ENCODE measurements at regions not wholly inside any gene's neighbourhood (a gene's known extent, or its start where the extent isn't known, plus 50 kb on each side); places are given as distances from the start of the nearest gene placed in this dataset.
A peak's percentile ranks its signal among the peaks of the same experiment; 100 is the strongest.

DNA sequence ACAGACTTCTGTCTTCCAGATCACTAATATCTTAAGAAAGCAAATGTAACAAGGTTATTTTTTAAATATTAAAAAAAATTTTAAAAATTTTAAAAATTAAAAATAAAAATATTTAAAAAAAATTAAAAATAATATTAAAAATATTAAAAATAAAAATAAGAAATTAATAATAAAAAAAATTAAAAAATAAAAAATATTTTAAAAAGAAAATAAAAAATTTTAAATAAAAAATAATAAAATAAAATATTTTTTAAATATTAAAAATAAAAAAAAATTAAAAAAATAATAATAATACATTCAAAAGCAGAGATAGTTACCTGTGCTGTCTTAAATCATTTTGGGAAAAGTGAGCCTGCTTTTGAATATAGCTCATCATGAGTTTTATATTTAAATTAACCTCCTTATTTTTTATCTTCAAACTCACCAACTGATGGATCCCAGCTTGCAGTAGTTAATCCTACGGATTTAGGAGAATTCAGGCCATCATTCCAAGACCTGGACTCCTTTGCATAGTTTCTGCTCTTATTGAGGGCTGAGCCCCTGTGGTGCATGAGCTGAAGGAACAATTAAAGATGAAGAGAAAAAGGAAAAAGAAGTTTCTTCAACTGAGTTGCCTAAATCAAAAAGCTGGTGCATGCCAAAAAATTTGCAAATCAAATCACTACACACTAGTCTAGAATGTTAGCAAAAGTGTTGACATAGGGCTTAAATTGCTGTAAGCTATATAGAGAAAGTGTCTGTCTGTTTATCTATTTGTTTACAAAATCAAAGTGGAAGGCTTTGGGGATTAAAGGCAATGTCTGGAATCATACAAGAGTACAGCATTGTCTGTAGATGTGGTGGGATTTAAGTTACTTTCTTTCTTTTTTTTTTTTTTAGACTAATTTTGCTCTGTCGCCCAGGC lies 50.5 kb upstream of the ZNF438 start:
- DNase-seq (ENCODE audit: low read depth) = no peak

DNA sequence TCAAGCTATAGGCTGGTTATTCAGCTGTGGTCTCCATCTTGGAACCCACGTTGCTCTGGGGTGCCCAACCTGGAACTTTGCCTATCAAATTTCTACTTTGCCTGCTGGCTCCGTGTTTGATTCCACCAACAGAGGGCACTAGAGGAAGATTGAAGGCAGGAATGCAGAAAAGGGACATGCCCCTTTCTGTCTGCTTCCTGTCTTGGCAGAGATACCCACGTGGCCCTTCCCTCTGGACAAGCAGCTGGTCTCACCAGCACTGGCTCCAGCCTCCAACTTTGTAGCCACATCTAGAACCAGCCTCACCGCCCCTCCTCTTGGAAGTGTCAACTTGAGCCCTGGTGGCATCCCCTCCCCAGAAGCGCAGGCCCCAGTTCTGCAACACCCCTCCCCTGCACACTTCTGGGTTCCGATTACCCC lies 52.1 kb upstream of the ZNF438 start:
- peak; percentile 79 for DNase-seq (ENCODE audit: low read depth)

DNA sequence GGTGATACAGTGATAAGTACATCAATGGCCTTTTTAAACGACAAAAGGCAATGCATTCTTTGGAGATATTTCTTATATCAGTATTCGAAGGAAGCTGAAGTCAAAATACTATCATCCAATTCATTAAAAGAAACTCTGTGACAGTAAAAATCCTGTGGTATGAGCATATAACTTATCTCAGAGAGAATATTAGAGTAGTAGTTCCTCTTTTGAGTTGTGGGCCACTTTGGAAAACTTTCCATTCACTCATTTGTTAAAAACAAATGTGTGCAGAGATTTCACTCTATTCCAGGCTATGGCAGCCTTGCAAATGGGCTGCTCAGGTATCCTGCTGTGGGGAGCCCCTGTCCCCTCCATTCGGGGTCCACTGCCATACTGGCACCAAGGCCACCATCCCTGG lies 55.3 kb upstream of the ZNF438 start:
- no peak for DNase-seq (ENCODE audit: low read depth)

DNA sequence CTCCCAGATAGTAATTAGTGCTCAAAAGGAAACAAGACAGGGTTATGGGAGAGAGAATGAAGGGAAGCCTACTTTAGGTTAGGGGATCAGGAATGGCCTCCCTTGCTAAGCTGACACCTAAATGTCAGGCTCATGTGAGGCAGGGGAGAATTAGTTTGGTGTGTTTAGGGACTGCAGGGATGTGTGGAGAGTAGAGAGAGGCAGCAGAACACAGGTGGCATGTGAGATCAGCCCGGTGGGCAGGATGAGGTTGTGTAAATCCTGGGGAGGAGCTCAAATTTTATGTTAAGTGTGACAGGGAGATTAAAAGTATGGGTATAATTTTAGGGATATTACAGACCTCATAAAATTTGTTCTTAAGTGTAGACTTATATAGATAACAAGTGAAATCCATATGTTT lies 56.2 kb upstream of the ZNF438 start:
- no peak for DNase-seq (ENCODE audit: low read depth)

DNA sequence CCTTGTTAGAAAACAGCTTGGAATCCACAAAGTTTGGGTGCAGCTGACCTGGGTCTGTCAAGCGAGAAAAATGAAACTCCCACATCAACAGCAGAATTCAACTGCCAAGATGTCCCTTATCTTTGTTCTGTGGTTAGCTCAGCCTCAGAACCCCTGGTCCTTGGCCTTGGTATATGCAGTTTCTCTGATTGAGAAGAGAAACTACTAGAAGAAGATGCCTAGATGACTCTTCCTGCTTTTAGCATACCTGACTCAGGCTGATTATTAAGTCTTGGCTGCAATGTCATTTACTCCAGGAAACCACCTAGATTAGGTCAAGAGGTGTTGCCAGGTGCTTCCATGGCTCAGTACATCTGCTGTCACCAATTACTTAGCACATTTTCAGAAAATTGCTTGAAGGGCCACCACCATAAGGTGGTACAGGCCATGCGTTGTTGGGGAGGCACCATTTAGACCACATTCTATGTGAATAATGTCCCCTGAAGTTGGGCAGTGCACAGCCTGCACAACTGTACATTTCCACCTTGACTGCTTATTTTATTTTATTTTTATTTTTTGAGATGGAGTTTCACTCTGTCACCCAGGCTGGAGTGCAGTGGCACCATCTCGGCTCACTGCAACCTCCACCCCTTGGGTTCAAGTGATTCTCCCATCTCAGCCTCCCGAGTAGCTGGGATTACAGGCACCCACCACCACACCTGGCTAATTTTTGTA lies 59.4 kb upstream of the ZNF438 start:
- no peak for DNase-seq (ENCODE audit: low read depth)

DNA sequence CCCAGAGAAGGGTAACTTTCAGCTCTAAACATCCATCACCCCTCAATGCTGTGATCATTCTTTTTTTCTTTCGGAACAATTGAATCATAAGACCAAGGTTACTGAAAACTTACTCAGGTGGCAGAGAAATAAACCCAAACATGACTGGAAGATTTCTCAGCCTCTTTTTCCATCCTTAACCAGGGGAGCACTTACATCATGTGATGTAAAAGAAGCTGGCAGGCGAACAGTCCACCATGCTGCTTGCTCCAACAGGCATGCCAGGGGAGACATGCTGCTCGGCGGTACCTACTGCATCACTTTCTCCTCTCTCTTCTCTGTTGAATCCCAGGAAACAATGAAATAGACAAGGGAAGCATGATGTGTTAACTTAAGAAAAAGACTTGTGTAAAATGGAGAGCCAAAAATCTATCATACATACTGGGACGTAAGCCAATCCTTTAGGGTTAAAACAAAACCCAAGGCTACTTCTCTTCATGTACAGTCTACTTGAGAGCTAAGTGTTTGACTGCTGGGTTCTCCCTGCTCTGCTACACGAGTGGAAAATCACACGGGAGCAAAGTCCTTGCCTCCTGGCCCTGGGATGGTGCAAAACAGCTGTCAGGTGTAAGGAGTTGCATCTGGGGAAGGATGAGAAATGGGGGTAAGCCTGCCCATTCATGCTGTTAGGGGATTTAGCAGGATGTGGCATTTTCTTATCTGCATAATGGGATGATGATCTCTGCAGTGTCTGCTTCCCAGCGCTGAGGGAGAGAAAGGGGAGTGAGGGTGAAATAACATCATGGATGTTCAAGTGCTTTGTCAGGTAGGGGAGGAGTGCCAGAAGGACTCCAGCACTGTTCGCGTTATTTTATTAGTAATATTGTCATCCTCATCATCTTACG lies 64.3 kb upstream of the ZNF438 start:
- DNase-seq (ENCODE audit: low read depth) = no peak

DNA sequence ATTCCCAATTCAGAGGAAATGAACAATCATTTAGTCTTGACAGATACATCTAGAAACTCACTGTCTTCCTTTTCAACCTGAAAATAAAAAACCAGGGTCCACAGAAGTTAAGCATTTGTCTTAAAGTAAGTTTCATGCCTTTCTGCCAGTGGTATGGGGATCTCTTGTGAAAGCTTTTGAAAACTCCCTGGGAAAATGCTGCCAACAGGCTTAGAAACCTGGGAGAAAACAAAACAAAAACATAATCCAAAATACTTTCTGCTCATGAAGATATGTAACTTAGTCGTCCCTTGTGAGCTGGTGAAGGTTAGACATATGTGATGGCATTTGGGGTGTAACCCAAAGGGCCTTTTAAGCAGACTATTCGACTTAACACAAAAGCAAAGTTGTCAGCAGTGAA lies 66.4 kb upstream of the ZNF438 start:
- no peak for DNase-seq (ENCODE audit: low read depth)

DNA sequence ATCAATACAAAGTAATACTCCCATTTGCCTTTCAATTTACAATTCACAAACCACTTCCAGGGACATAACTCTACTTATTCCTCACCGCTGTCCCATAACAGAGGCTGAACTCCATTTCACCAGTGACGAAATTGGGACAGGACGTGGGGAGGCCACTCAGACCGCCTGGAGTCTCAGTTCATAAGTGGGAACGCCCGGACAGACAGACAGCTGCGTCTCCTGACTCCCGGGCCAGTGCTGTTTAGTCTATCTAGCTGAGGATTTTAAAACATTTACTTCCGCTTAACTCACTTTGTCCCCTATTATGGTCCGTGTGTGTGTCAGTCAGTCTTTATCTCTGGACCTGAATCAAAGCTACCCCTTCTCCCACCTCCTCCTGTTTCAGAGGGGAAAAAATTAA lies 67.4 kb upstream of the ZNF438 start:
- no peak for DNase-seq (ENCODE audit: low read depth)

DNA sequence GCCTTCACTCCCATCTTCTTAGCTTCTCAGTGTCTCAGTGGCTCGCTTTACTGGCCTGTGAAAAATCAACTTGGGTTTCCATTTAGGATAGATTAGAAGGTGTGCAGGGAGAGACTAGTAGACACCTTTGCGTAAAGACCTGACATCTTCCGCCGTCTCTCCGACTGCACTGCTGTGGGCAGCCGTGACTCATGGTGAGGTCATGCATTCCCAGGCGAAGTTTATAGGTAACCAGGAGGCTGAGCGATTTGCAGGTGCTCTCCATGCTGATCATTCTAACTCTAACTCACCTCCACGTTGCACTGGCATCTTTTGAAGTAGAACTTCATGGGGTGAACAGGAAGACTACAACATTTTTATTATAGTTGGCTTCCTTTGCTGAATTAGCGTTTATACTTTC lies 68.0 kb upstream of the ZNF438 start:
- peak; percentile 61 for DNase-seq (ENCODE audit: low read depth)

DNA sequence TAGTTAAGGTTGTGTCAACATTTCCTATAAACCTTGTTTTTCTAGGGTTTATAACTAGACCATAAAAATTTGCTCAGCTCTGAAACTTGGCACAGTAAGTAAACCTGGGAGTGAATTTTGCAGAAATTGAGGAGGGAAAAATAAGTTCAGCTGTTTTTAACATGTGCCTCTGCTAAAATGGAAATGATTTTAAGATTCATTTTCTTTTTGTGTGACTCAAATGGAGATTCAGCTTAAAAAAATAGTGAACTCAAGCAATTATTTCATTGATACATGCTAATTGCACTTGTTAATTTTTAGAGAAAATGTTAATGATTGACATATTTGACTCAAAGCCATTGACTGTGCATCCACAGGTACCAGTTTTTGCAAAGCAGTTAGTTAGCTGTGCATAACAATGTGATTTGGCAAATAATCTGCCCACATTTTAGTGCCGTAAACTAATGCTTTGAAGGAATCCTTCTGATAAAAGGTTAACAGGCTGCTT lies 68.5 kb upstream of the ZNF438 start:
- DNase-seq (ENCODE audit: low read depth) = no peak

DNA sequence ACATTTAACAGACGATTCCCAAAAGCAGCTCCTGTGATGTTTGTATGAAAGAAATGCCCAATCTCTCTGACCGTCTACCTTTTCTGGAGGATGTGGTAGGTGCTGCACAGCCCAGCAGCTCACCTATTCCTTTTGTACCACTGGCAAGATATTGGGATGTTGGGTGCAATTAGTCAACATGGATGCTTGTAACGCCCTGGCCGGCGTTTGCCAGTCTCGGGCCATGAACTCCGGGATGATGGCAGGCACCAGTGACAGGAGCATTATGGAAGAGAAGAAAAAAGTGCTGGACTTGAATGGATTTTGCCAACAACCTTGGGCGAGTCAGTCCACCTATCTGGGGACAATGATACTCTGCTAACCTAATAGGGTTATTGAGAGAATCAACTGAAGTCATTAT lies 69.0 kb upstream of the ZNF438 start:
- DNase-seq (ENCODE audit: low read depth) = no peak

DNA sequence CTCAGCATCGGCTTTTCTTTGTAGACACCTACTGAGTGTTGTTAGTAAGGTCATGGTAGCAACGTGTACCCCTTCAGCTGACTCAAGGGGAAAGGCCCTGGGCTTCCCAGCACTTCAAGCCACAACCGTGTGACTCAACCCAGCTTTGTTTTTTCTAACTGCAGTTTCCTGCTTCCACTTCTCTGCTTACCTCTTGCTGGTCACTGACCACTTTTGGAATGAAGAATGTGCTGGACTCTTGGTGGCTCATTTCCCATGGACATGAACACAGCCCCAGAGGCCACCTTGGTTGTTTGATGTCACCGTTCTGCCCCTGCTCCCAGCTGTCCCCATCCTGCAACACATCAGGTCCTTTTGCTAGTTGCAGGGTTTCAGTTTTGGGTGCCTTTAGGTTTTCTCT lies 69.5 kb upstream of the ZNF438 start:
- peak; percentile 93 for DNase-seq (ENCODE audit: low read depth)

DNA sequence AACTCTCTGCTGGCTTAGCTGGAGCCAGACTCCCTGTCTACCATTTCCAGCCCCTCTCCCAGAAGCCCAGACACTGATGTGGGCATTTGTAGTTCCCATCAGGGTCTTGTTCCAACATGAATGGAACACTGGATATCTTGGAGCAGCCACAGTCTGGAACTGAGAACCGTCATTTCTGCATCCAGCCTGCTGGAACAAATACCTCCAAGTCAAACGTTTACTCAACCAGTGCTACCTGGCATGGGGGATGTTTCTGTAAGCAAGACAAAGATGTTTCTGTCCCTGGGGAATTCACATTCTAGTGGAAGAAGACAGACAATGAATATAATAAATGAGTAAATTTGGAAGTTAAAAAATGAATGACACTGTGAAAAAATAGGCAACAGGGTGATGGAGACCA lies 70.8 kb upstream of the ZNF438 start:
- no peak for DNase-seq (ENCODE audit: low read depth)

DNA sequence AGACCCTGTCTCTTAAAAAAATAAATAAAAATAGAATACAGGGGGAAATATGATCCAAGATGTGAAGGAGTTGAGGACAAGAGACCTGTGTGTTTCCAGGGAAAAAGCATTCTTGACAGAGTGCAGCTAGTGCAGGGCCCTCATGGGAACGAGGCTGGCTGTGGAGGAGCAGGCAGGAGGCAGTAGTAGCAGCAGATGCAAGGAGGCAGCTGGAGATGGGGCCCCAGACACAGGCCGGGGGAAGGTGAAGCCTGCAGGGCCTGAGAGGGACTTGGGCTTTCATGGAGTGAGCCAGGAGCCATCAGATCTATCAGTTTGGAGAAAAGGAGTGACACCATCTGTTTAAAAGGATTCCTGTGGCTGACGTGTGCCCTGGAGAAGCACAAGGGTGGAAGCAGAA lies 71.4 kb upstream of the ZNF438 start:
- DNase-seq (ENCODE audit: low read depth) = no peak

DNA sequence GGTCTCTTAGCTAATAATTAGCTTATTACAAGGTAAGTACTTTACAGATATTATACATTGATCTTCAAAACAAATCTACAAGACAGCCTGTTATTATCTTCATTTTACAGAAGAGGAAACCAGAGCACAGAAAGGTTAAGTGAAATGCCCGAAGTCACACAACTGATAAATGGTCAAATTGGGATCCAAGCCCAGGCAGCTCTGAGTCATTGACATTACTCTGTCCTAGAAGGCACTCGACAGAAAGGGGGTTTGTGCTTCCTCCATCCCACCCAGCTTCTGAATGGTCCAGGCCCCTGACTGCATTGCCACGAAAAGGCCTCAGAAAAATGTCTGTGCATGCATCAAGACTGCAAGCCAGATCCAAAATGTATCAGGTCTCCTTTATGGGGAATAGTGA lies 81.3 kb upstream of the ZNF438 start:
- no peak for DNase-seq (ENCODE audit: low read depth)

DNA sequence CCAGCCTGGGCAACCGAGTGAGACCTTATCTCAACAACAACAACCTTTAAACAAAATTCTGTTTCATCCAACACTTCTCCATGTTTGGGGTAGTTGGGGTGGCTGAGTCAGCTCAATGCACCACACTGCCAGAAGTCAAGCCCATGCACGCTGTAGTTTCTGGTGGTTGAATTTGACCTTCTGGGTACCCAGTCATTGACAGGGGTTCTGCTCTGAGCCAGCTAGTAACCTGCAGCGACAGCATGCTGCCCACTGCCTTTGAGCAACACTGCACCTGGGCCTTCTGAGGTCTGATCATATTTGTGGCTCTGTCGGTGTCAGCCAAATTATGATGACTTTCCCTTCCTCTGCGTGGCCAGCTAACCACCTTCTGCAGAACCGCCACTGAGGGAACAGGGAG lies 84.6 kb upstream of the ZNF438 start:
- DNase-seq (ENCODE audit: low read depth) = no peak

DNA sequence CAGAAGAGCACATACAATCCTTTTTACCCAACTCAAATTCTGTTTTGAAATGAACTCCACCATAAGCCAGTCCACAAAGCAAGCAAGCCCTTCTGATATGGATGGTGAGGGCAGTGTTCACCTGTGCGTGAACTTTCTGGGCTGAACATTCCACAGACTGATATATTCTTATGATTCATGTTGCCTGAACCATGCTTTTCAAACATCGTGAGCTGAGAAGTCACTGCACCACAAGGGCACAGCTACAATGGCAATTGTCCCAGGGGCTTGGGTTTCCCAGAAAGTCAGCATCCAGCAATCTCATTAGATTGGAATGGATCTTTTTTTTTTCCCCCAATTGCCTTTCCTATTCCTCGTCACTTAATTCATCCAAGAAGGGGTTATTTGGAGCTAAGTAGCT lies 86.9 kb upstream of the ZNF438 start:
- DNase-seq (ENCODE audit: low read depth) = peak; percentile 30

DNA sequence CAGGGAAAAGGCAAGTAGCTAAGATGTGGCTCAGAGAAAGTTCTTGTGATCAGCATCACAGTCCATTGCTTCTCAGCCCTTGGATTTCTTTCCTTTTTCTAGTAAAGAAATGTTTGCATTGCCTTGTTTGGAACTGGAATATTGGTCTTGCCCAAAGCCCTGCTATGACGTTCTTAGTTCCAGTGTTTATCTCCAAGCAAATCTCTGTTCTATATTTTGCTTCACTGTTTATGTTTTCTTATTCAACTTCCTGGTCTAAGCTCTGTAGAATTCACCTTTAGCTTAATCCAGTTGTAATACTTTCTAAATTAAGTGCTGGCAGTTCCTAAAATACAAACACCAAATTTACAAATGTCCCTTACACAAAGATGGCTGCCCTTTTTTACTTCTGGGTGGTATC lies 88.7 kb upstream of the ZNF438 start:
- DNase-seq (ENCODE audit: low read depth) = no peak

DNA sequence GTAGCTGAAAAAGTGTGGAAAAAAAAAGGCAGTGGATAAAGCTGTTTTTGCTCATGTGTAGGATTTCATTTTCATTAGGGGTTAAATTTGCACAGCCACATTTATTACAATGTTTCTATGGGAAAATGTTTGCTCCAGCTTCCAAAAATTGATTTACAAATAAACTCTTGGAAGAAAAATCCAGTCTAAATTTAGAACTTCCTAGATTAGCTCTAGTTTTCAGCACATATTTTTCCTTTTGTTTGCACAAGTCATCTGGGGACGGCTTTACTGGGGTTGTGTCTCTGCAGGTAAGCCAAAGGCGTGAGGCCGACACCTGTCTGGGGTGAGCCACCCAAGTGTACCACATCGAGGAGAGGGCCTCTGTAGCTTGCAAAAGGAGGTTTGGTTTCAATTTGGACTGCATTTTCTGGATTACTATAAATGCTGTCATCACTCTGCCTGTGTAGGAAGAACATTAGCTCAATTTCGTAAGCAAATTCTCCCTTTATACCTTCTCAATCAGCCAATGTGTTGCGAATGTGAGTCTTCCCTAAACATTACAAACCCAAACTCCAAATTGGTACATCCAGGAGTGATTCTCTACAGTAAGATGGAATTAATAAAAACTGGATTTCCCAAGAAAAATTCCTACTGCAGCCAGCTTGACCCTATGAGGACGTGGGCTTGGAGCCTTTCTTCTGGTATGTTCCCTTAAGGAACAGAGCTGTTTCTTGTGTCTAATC lies 89.5 kb upstream of the ZNF438 start:
- no peak for DNase-seq (ENCODE audit: low read depth)

DNA sequence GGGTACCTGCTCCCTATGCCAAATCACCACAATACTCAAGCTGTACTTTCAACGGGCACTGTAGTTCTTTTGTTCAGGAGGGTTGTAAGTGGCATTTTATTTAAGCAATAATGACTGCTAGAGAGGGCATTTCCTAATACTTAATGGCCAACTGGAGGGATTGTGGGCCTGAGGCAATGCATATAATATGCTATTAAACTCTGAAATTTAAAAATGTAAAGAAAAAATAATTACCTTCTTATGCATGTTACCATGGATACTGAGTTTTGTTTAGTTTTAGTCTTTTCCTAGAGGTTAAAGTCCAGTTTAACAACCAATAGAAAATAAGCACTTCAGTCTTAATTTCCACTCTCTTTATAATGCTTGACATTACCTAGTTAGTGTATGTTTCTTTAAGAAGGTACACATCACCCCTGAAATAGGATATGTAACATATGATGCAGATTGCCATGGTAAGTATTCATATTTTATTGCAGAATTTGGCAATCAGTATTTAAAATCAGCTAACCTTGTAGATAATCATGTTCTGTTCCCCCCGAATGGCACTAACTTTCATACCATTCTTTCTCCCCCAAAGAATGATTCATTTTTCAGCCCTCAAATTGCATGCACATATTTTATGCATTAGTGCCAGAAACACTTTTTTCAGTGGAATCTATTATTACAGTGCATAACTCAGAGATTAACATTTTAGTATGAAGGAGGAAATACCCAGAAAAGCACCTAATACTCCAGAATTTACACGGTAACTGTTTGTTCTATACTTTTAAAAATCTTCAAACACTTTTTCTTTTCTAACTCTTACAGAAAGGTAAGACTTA lies 90.3 kb upstream of the ZNF438 start:
- peak; percentile 66 for DNase-seq (ENCODE audit: low read depth)

DNA sequence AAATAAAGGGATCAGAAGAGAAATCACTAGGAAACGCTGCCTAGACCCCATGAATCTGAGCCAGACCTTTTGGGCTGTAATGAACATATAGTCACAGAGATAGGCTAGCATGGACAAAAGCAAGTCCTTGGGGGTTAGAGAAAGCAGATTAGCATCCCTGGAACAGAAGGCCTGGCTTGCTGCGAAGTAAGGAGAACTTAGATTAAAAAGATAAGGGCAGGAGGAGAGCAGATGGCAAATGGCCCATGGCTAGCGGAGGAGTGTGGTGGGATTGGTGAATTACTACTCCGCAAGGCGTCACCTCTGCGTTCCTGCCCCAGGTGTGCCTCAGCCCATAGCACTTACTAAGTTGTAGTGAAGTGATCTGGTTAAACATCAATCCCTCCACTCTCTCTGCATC lies 92.3 kb upstream of the ZNF438 start:
- DNase-seq (ENCODE audit: low read depth) = no peak
